ENCODE measurements at regions not wholly inside any gene's neighbourhood (a gene's known extent, or its start where the extent isn't known, plus 50 kb on each side); places are given as distances from the start of the nearest gene placed in this dataset.

DNA sequence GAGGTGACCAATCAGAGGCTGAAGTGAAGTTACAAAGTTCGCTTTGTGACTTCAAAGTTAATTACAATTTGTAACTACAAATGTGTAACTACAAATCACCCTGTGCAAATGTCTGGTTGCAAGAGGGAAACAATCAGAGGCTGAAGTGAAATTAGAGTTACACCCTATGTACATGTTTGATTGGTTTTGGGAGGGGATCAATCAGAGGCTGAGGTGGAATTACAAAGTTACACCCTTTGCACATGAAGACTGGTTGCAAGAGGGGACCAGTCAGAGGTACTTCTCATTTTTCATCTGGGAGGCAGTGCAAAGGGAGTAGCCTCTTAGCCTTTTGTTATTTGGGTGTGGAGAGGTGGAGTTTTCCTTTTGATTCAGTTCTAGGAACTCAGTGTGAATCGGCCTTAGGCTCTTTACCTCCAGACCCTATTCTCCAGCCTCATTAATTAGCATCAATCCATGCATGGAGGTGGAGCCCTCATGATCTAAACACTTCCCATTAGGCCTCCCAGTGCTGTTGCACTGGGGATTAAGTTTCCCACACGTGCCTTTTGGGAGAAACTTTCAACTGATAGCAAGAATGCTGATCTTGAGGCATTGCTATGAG, 291.3 kb upstream of the MTNR1B start (continued):
- TF ChIP-seq, protein P1, sequence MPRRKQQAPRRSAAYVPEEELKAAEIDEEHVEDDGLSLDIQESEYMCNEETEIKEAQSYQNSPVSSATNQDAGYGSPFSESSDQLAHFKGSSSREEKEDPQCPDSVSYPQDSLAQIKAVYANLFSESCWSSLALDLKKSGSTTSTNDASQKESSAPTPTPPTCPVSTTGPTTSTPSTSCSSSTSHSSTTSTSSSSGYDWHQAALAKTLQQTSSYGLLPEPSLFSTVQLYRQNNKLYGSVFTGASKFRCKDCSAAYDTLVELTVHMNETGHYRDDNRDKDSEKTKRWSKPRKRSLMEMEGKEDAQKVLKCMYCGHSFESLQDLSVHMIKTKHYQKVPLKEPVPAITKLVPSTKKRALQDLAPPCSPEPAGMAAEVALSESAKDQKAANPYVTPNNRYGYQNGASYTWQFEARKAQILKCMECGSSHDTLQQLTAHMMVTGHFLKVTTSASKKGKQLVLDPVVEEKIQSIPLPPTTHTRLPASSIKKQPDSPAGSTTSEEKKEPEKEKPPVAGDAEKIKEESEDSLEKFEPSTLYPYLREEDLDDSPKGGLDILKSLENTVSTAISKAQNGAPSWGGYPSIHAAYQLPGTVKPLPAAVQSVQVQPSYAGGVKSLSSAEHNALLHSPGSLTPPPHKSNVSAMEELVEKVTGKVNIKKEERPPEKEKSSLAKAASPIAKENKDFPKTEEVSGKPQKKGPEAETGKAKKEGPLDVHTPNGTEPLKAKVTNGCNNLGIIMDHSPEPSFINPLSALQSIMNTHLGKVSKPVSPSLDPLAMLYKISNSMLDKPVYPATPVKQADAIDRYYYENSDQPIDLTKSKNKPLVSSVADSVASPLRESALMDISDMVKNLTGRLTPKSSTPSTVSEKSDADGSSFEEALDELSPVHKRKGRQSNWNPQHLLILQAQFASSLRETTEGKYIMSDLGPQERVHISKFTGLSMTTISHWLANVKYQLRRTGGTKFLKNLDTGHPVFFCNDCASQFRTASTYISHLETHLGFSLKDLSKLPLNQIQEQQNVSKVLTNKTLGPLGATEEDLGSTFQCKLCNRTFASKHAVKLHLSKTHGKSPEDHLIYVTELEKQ (CRISPR knock-in tag; IDR thresholded peaks at IDR 0.05): no peak
- TF ChIP-seq TEAD1 (CRISPR knock-in tag; IDR thresholded peaks at IDR 0.05) (no peak), PTTG1 (tag; IDR thresholded peaks at IDR 0.05; ENCODE audit: low read depth) (no peak), ZBTB1 (CRISPR knock-in tag; IDR thresholded peaks at IDR 0.05; ENCODE audit: borderline replicate concordance, low read depth) (no peak), ZNF57 (CRISPR knock-in tag; IDR thresholded peaks at IDR 0.05) (no peak), ZKSCAN3 (CRISPR knock-in tag; IDR thresholded peaks at IDR 0.05) (no peak)
- TF ChIP-seq, protein P2, sequence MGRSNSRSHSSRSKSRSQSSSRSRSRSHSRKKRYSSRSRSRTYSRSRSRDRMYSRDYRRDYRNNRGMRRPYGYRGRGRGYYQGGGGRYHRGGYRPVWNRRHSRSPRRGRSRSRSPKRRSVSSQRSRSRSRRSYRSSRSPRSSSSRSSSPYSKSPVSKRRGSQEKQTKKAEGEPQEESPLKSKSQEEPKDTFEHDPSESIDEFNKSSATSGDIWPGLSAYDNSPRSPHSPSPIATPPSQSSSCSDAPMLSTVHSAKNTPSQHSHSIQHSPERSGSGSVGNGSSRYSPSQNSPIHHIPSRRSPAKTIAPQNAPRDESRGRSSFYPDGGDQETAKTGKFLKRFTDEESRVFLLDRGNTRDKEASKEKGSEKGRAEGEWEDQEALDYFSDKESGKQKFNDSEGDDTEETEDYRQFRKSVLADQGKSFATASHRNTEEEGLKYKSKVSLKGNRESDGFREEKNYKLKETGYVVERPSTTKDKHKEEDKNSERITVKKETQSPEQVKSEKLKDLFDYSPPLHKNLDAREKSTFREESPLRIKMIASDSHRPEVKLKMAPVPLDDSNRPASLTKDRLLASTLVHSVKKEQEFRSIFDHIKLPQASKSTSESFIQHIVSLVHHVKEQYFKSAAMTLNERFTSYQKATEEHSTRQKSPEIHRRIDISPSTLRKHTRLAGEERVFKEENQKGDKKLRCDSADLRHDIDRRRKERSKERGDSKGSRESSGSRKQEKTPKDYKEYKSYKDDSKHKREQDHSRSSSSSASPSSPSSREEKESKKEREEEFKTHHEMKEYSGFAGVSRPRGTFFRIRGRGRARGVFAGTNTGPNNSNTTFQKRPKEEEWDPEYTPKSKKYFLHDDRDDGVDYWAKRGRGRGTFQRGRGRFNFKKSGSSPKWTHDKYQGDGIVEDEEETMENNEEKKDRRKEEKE (IDR thresholded peaks at IDR 0.05; ENCODE audit: borderline replicate concordance in 1 of 2, control insufficient read depth in 1 of 2, low read depth in 2 of 2, low read length in 1 of 2): no peak

Data from K562 (cell line).